Posterior cingulate gyrus (tissue), 11 donors: ENCODE measurements at regions not wholly inside any gene's neighbourhood (a gene's known extent, or its start where the extent isn't known, plus 50 kb on each side); places are given as distances from the start of the nearest gene placed in this dataset.
A peak's percentile ranks its signal among the peaks of the same experiment; 100 is the strongest.

ENCODE experiments used
- DNase-seq, 10 donors: peaks; one replicate each; pipeline versions ENCODE4 v3.0.0 to v3.0.0-alpha.2; 2020 to 2021; ENCODE audit warnings: mixed read lengths in 3 of 10
- intact Hi-C: fragments of 100-400 bp; cut with DNase I; formaldehyde crosslinking; loops from one replicate; pipeline ENCODE4 v1.15.1; 2023

- DNase-seq, result no peak
- intact Hi-C loops, result no loop called here
Observed at GRCh38 chr6:168724669-168725570, 283.9 kb downstream of the SMOC2 start.

GRCh38 chr6:168724033-168724432, 283.0 kb downstream of the SMOC2 start:
- intact Hi-C loops, result no loop called here
- DNase-seq, result no peak

- no peak for DNase-seq
- intact Hi-C loops, result no loop called here
Observed at GRCh38 chr6:168722397-168722796, 281.4 kb downstream of the SMOC2 start.

GRCh38 chr6:168721571-168721970, 280.6 kb downstream of the SMOC2 start:
- intact Hi-C loops, result no loop called here
- DNase-seq, result no peak

GRCh38 chr6:168719901-168720300, 278.9 kb downstream of the SMOC2 start:
- intact Hi-C loops, result no loop called here
- DNase-seq, result no peak

GRCh38 chr6:168718821-168719475, 278.0 kb downstream of the SMOC2 start:
- intact Hi-C loops, result no loop called here
- peak in 1 of 10 donors; percentile 65 for DNase-seq
